ENCODE measurements at regions not wholly inside any gene's neighbourhood (a gene's known extent, or its start where the extent isn't known, plus 50 kb on each side); places are given as distances from the start of the nearest gene placed in this dataset.

DNA sequence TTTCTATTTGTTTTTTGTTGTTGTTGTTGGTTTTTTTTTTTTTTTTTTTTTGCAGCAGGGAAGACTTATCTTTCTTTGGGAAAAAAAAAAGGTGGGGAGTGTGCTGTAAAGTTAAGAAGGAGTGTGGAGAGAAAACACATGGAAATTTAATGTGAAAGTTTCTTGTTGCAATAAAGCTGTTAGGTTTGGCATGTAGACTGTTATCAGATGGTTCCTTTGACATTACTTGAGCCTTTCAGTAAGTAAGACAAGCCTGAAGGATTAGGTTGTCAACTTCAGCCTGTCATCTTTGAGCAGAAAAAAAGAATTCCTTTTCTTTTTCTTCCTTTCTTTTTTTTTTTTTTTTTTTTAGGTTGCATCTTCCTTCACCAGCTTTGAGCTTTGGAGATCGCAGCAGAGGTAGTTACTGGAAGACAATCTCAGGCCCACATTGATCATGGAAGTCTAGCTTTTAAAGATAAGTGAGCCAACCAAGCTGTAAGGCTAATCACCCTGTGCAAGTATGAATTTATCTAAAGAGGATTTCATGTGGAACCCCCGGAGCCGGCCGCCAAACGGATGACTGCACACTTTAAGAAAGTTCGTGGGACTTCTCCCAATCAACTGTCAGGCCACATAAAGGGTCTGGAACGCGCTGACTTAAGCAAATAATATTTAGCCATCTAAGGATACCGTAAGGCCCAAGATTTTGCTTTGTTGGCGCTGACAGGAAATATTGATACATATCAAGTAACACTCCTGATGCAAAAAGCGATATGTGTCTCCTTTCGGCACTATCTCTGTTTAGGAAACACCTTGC lies 1040.1 kb upstream of the NR2F2 start:
- Histone ChIP-seq H3K4me3 (no peak overlapping the region), H3K9me3 (no peaks in the 10 kb centered on the region), H3K27ac (no peak overlapping the region), H3K27me3 (no peaks in the 10 kb centered on the region), H3K4me1 (peaks cover 7% of the 10 kb centered on the region), H3K36me3 (replicated peaks in 1 of 2; ENCODE audit: insufficient read depth in 1 of 2, low read depth in 2 of 2) (no peaks in the 10 kb centered on the region)
- intact Hi-C loops (cut with DNase I) = loop anchor here (10.0 kb wide), 1 partner anchor 626 kb away; no protein-coding TSS in a partner anchor
- DNase-seq (no peak), ATAC-seq (no peak)
- 70 to 86% methylated on average over 12 of the region's 12 CpGs for WGBS, 2 donors
- TF ChIP-seq, protein P1, sequence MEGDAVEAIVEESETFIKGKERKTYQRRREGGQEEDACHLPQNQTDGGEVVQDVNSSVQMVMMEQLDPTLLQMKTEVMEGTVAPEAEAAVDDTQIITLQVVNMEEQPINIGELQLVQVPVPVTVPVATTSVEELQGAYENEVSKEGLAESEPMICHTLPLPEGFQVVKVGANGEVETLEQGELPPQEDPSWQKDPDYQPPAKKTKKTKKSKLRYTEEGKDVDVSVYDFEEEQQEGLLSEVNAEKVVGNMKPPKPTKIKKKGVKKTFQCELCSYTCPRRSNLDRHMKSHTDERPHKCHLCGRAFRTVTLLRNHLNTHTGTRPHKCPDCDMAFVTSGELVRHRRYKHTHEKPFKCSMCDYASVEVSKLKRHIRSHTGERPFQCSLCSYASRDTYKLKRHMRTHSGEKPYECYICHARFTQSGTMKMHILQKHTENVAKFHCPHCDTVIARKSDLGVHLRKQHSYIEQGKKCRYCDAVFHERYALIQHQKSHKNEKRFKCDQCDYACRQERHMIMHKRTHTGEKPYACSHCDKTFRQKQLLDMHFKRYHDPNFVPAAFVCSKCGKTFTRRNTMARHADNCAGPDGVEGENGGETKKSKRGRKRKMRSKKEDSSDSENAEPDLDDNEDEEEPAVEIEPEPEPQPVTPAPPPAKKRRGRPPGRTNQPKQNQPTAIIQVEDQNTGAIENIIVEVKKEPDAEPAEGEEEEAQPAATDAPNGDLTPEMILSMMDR (IDR thresholded peaks at IDR 0.05) = no peak
- TF ChIP-seq POLR2A (IDR thresholded peaks at IDR 0.05) = no peak

DNA sequence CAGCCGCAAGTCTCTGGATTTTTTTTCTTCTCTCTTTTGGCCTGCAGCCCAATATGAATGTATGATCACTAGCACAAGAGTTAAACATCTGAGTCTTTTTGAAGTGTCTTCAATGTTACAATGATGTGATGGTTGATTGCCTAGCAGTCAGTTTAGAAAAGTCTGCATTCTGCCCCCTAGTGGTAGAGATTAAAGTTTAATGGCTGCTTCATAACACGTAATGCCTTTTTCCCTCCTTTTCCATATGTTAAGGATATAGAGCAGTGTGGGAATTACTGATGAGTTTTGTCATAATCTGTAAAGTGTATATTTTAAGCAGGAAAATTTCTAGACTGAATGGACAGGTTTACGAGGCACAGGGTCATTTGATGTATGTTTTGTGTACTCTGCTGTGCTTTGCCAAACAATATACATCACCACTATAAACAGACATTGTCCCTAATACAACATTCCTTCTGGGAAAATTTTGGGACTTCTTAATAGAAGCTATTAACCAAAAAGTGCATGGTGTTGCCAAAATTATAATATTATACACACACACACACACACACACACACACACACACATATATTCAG lies 1038.5 kb upstream of the NR2F2 start:
- peaks cover 20% of the 10 kb centered on the region for H3K4me1 ChIP-seq
- no peak overlapping the region for H3K27ac ChIP-seq
- peak in 1 of 4 donors; percentile 6 for DNase-seq
- intact Hi-C loops (cut with DNase I) = loop anchor here (10.0 kb wide), 1 partner anchor 627 kb away; no protein-coding TSS in a partner anchor
- no peak overlapping the region for H3K4me3 ChIP-seq
- TF ChIP-seq, protein P1 (IDR thresholded peaks at IDR 0.05) = peak; percentile 30 to 62 (median 56)
- TF ChIP-seq POLR2A (IDR thresholded peaks at IDR 0.05) = no peak
- 31 to 42% methylated on average over 3 of the region's 3 CpGs for WGBS, 2 donors
- H3K27me3 ChIP-seq = no peaks in the 10 kb centered on the region
- no peaks in the 10 kb centered on the region for H3K36me3 ChIP-seq (replicated peaks in 1 of 2; ENCODE audit: insufficient read depth in 1 of 2, low read depth in 2 of 2)
- H3K9me3 ChIP-seq = no peaks in the 10 kb centered on the region
- ATAC-seq = no peak

DNA sequence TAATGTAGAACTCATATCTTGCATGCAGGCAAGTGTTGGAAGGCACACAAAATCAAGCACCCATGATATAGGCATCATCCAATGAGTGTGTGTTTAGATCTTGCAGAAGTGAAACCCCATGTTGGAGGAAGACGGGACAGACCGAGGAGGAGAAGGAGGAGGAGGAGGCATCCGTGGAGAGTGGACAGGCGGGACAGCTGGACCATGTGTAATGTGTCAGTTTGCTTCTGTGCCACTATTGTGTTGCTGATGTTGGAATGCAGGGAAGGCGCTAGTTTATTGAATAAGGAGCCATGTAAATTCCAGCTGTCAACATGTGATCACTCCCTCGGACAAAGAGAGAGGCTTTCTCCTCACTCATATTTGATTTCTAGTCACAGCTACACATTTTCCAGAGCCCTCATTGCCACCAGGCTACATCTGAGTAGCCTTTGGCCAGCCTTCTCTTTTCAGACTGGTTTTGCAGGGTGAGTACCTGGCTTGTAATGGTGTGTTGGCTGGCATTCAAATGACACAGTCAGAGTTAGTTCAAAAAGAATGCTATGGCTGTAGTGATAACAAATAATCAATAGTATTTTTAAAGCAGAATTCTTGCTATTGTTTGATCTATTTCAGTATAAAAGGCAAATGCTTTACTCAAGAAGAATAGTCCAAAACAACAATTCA lies 1037.6 kb upstream of the NR2F2 start:
- peaks cover 20% of the 10 kb centered on the region for H3K4me1 ChIP-seq
- no peak overlapping the region for H3K4me3 ChIP-seq
- no peaks in the 10 kb centered on the region for H3K36me3 ChIP-seq (replicated peaks in 1 of 2; ENCODE audit: insufficient read depth in 1 of 2, low read depth in 2 of 2)
- no peak overlapping the region for H3K27ac ChIP-seq
- no peaks in the 10 kb centered on the region for H3K9me3 ChIP-seq
- ATAC-seq (no peak), DNase-seq (peak in 3 of 4 donors; percentile 16 to 36 (median 19))
- no peaks in the 10 kb centered on the region for H3K27me3 ChIP-seq
- intact Hi-C loops (cut with DNase I) = loop anchor here (10.0 kb wide), 1 partner anchor 628 kb away; no protein-coding TSS in a partner anchor
- TF ChIP-seq POLR2A (IDR thresholded peaks at IDR 0.05) = no peak
- TF ChIP-seq, protein P1 (IDR thresholded peaks at IDR 0.05) = no peak
- 34% methylated on average over 6 of the region's 6 CpGs for WGBS, 2 donors

DNA sequence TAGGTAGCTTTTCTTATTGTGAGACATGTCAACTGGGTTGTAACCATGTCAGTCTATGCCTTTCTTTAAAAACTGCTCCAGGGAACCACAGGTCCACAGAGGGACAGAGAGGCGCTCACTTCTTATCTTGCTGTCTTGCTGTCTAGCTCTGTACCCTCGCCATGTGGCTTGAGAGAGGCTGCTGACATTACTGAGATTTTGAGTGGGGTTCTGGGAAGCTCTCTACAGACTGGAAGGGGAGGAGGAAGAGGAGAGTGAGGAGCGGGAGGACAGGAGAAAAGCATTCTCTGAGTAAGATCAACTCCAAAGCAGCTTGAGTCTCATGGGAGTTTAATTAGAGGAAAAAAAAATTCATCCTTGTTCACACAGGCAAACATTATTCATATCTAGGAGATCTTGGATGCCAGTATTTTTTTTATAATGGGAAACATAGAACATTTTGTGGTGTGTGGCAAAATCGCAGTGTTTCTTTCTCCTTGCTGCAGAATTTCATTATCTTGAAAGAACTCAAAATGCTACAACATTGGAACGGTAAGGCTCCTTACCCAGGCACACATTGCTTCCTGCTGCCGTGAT lies 1037.0 kb upstream of the NR2F2 start:
- intact Hi-C loops (cut with DNase I) = loop anchor here (10.0 kb wide), 1 partner anchor 629 kb away; no protein-coding TSS in a partner anchor
- Histone ChIP-seq H3K36me3 (replicated peaks in 1 of 2; ENCODE audit: insufficient read depth in 1 of 2, low read depth in 2 of 2) (no peaks in the 10 kb centered on the region), H3K4me3 (no peak overlapping the region), H3K4me1 (peaks cover 20% of the 10 kb centered on the region), H3K9me3 (no peaks in the 10 kb centered on the region), H3K27ac (no peak overlapping the region), H3K27me3 (no peaks in the 10 kb centered on the region)
- TF ChIP-seq, protein P1 (IDR thresholded peaks at IDR 0.05) = no peak
- TF ChIP-seq POLR2A (IDR thresholded peaks at IDR 0.05) = no peak
- DNase-seq (no peak), ATAC-seq (no peak)
- 60 to 63% methylated on average over 6 of the region's 6 CpGs for WGBS, 2 donors

Measured in body of pancreas (tissue), 4 donors.